ENCODE measurements at regions not wholly inside any gene's neighbourhood (a gene's known extent, or its start where the extent isn't known, plus 50 kb on each side); places are given as distances from the start of the nearest gene placed in this dataset.

- Histone ChIP-seq H2BK15ac (ENCODE audit: low read length) (no peak overlapping the region), H4K8ac (ENCODE audit: extremely low read depth, insufficient read depth, low read length) (no peak overlapping the region), H3K18ac (ENCODE audit: extremely low read depth, low read length) (no peak overlapping the region), H2AFZ (ENCODE audit: low read length) (no peak overlapping the region), H3K23me2 (ENCODE audit: low read depth, low read length) (no peaks in the 10 kb centered on the region), H3K79me1 (ENCODE audit: low read depth, low read length) (no peaks in the 10 kb centered on the region), H3K23ac (ENCODE audit: insufficient read length) (no peak overlapping the region), H3K4ac (replicated peaks; ENCODE audit: insufficient read length, low read depth, low read length) (no peak overlapping the region), H4K20me1 (replicated peaks in 1 of 2; ENCODE audit: control insufficient read depth in 1 of 2, insufficient read depth in 2 of 2, low read length in 2 of 2) (no peaks in the 10 kb centered on the region), H2BK120ac (replicated peaks; ENCODE audit: low read depth, low read length) (no peak overlapping the region), H3K9ac (replicated peaks in 1 of 4; ENCODE audit: extremely low read depth in 1 of 4, low read depth in 3 of 4, low read length in 3 of 4) (no peak overlapping the region), H2BK20ac (ENCODE audit: low read length) (no peak overlapping the region), H4K5ac (ENCODE audit: insufficient read length, low read depth, low read length) (no peak overlapping the region), H3K56ac (replicated peaks; ENCODE audit: insufficient read length, low read depth, low read length) (no peak overlapping the region), H2BK5ac (ENCODE audit: low read depth, low read length) (no peak overlapping the region), H4K91ac (replicated peaks; ENCODE audit: insufficient read length, low read length) (no peak overlapping the region), H3K4me2 (ENCODE audit: insufficient read depth in 1 of 2, low read depth in 2 of 2, low read length in 2 of 2) (no peak overlapping the region), H2AK5ac (ENCODE audit: low read depth, low read length) (no peak overlapping the region), H3K27me3 (replicated peaks in 1 of 4; ENCODE audit: control insufficient read depth in 3 of 4, extremely low read depth in 1 of 4, insufficient read depth in 3 of 4, low read length in 3 of 4) (no peaks in the 10 kb centered on the region), H3K9me3 (ENCODE audit: insufficient read depth in 2 of 2, low read depth in 1 of 2, low read length in 1 of 2) (no peaks in the 10 kb centered on the region), H3K27ac (ENCODE audit: low read depth, low read length) (no peak overlapping the region), H3K36me3 (ENCODE audit: control insufficient read depth in 2 of 4, insufficient read depth in 4 of 4, low read length in 3 of 4) (no peaks in the 10 kb centered on the region), H3K4me1 (replicated peaks in 1 of 4; ENCODE audit: control insufficient read depth in 3 of 4, insufficient read depth in 4 of 4, low read length in 3 of 4) (peaks cover 0 to 9% (median 1%) of the 10 kb centered on the region in 4 experiments; a peak in 2 of 7 replicates), H3K4me3 (ENCODE audit: extremely low read depth in 1 of 4, insufficient read depth in 2 of 4, low read depth in 3 of 4, low read length in 4 of 4) (no peak overlapping the region), H3K79me2 (ENCODE audit: control insufficient read depth in 1 of 2, insufficient read depth in 2 of 2, low read length in 2 of 2) (no peaks in the 10 kb centered on the region), H2BK12ac (ENCODE audit: low read depth, low read length) (no peak overlapping the region), H3K14ac (ENCODE audit: insufficient read length) (no peak overlapping the region)
- DNase-seq (ENCODE audit: low read depth in 1 of 2, low spot score in 2 of 2) (no peak), FAIRE-seq (no peak)
- ChIA-PET CTCF (ENCODE audit: partially characterized antibody) (no interaction called here), POLR2A (ENCODE audit: partially characterized antibody) (no interaction called here)
- TF ChIP-seq CBX8 (IDR thresholded peaks at IDR 0.05; ENCODE audit: borderline replicate concordance, low read depth, low read length) (no peak), YY1 (IDR thresholded peaks at IDR 0.05; ENCODE audit: low read depth, low read length) (no peak), BCL11A (IDR thresholded peaks at IDR 0.05; ENCODE audit: low read depth in 2 of 2, low read length in 2 of 2) (no peak), SIRT6 (IDR thresholded peaks at IDR 0.05; ENCODE audit: low read length) (no peak), USF2 (IDR thresholded peaks at IDR 0.05; ENCODE audit: low read length) (no peak), GTF2F1 (IDR thresholded peaks at IDR 0.05; ENCODE audit: borderline replicate concordance, low read depth, low read length) (no peak)
Measured at GRCh38 chr18:28718696-28719095, 541.8 kb upstream of the CDH2 start.
